Erythroblast (primary cell): ENCODE measurements at regions not wholly inside any gene's neighbourhood (a gene's known extent, or its start where the extent isn't known, plus 50 kb on each side); places are given as distances from the start of the nearest gene placed in this dataset.

Experiments used
- GATA1 ChIP-seq: IDR thresholded peaks from 2 replicates; pipeline ENCODE4 v1.6.1; 2011; ENCODE audit warnings: low read depth, mild to moderate bottlenecking, control low read depth, low read length, moderate library complexity
- POLR2A ChIP-seq: IDR thresholded peaks from 2 replicates; pipeline ENCODE4 v1.6.1; 2011; ENCODE audit warnings: mild to moderate bottlenecking, low read length

- TF ChIP-seq POLR2A (no peak), GATA1 (no peak)
Observed at GRCh38 chr4:13246107-13246506, 238.0 kb downstream of the RAB28 start.
